Esophagus muscularis mucosa (tissue), 4 donors: ENCODE measurements at regions not wholly inside any gene's neighbourhood (a gene's known extent, or its start where the extent isn't known, plus 50 kb on each side); places are given as distances from the start of the nearest gene placed in this dataset.

ENCODE experiments used
- CTCF ChIP-seq, 3 experiments: fragments of 200-600 bp in 2 of 3; fragments of 450-650 bp in 1 of 3; sonication (generic) in 2 of 3; IDR thresholded peaks; one replicate each; pipeline ENCODE4 v1.5.1; 2017 to 2019; ENCODE audit warnings: antibody characterized with exemption in 3 of 3, mild to moderate bottlenecking in 2 of 3, moderate library complexity in 1 of 3
- EP300 ChIP-seq: sonication (generic); formaldehyde crosslinking; IDR thresholded peaks from one replicate; pipeline ENCODE4 v1.6.1; 2017; ENCODE audit warnings: antibody characterized with exemption
- POLR2A ChIP-seq: fragments of 450-650 bp; IDR thresholded peaks from one replicate; pipeline ENCODE4 v1.6.1; 2017; ENCODE audit warnings: antibody characterized with exemption, moderate library complexity, mild to moderate bottlenecking, low read depth
- POLR2AphosphoS5 ChIP-seq, 2 donors: sonication (generic); formaldehyde crosslinking; IDR thresholded peaks; one replicate each; pipeline ENCODE4 v1.6.1; 2017; ENCODE audit warnings: antibody characterized with exemption in 2 of 2

- TF ChIP-seq EP300 (no peak), CTCF (IDR thresholded peaks at IDR 0.05) (no peak), POLR2A (no peak), POLR2AphosphoS5 (IDR thresholded peaks at IDR 0.05) (no peak)
These were observed 345.2 kb downstream of the ZNF536 start for GRCh38 chr19:30717381-30717780.
